ENCODE measurements at regions not wholly inside any gene's neighbourhood (a gene's known extent, or its start where the extent isn't known, plus 50 kb on each side); places are given as distances from the start of the nearest gene placed in this dataset.

DNA sequence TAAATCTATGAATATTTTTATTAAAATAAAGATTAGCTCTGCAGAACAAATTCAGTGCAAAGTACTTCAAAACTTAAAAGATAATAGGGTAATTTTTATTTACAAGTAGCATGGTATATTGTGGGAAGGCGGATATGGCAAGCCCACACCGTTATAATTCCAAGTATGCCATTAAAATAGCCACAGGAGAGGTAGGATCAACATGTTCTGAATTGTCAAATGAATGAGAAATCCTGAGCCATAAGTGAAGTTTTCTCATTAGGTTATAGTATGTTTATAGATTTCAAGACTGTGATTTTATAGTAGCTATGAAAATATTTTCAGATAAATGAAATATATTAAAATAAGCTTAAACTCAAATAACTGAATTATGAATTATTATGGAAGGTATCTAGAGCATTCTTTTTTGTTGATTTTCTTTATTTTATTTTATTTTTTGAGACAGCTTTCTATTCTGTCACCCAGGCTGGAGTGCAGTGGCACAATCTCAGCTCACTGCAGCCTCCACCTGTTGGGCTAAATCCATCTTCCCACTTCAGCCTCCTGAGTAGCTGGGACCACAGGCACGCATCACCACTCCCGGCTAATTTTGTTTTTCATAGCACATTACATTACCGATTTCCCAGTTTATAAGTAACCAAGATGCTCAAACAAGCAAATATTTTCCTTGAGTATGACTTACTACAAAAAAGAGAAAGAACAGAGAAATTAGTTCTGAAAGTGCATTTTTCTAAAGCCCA lies 956.6 kb downstream of the GATA3 start:
- H3K36me3 ChIP-seq (ENCODE audit: insufficient read depth, insufficient read length, low read length): no peaks in the 10 kb centered on the region
- TF ChIP-seq YY1 (IDR thresholded peaks at IDR 0.05; ENCODE audit: insufficient read depth, insufficient read length) (no peak), SUZ12 (IDR thresholded peaks at IDR 0.05; ENCODE audit: extremely low read depth, insufficient read depth, insufficient read length) (no peak), ZNF274 (IDR thresholded peaks at IDR 0.05; ENCODE audit: low read depth, low read length) (no peak)
- no peaks in the 10 kb centered on the region for H3K4me1 ChIP-seq (ENCODE audit: insufficient read depth, insufficient read length)
- H3K9me3 ChIP-seq (ENCODE audit: insufficient read depth, low read length): no peaks in the 10 kb centered on the region
- H3K27me3 ChIP-seq (ENCODE audit: insufficient read depth, insufficient read length): no peaks in the 10 kb centered on the region
- no peak overlapping the region for H3K9ac ChIP-seq (ENCODE audit: insufficient read length, low read depth)
- DNase-seq (ENCODE audit: low read depth, low spot score): no peak
- H3K4me3 ChIP-seq (ENCODE audit: insufficient read length, low read depth): no peak overlapping the region

DNA sequence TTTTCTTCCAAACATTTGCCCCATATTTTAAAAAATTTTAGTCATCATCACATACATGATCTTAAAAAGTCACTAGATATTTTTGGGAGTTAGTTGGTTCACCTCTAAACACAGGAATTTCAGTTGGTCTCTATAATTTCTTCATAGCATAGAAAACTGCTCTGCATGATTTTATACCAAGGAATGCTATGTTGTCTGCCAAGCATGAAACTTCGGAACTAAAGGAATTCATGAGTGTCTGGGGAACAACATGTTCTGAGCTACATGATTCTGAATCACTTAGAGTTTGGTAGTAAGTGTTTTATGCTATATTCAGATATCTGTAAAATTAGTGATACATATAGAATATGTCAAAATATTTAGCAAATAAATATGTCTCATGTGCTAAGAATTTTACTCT lies 957.8 kb downstream of the GATA3 start:
- no peak for DNase-seq (ENCODE audit: low read depth, low spot score)
- H3K9ac ChIP-seq (ENCODE audit: insufficient read length, low read depth): no peak overlapping the region
- no peaks in the 10 kb centered on the region for H3K4me1 ChIP-seq (ENCODE audit: insufficient read depth, insufficient read length)
- no peak overlapping the region for H3K4me3 ChIP-seq (ENCODE audit: insufficient read length, low read depth)
- TF ChIP-seq ZNF274 (IDR thresholded peaks at IDR 0.05; ENCODE audit: low read depth, low read length) (no peak), YY1 (IDR thresholded peaks at IDR 0.05; ENCODE audit: insufficient read depth, insufficient read length) (no peak), SUZ12 (IDR thresholded peaks at IDR 0.05; ENCODE audit: extremely low read depth, insufficient read depth, insufficient read length) (no peak)
- H3K27me3 ChIP-seq (ENCODE audit: insufficient read depth, insufficient read length): no peaks in the 10 kb centered on the region
- H3K9me3 ChIP-seq (ENCODE audit: insufficient read depth, low read length): no peaks in the 10 kb centered on the region
- H3K36me3 ChIP-seq (ENCODE audit: insufficient read depth, insufficient read length, low read length): no peaks in the 10 kb centered on the region

GRCh38 chr10:9015005-9015404 lies 960.5 kb downstream of the GATA3 start:
- no peaks in the 10 kb centered on the region for H3K27me3 ChIP-seq (ENCODE audit: insufficient read depth, insufficient read length)
- no peaks in the 10 kb centered on the region for H3K9me3 ChIP-seq (ENCODE audit: insufficient read depth, low read length)
- TF ChIP-seq ZNF274 (IDR thresholded peaks at IDR 0.05; ENCODE audit: low read depth, low read length) (no peak), YY1 (IDR thresholded peaks at IDR 0.05; ENCODE audit: insufficient read depth, insufficient read length) (no peak), SUZ12 (IDR thresholded peaks at IDR 0.05; ENCODE audit: extremely low read depth, insufficient read depth, insufficient read length) (no peak)
- no peak for DNase-seq (ENCODE audit: low read depth, low spot score)
- H3K36me3 ChIP-seq (ENCODE audit: insufficient read depth, insufficient read length, low read length): no peaks in the 10 kb centered on the region
- no peak overlapping the region for H3K4me3 ChIP-seq (ENCODE audit: insufficient read length, low read depth)
- no peaks in the 10 kb centered on the region for H3K4me1 ChIP-seq (ENCODE audit: insufficient read depth, insufficient read length)
- no peak overlapping the region for H3K9ac ChIP-seq (ENCODE audit: insufficient read length, low read depth)

- no peaks in the 10 kb centered on the region for H3K9me3 ChIP-seq (ENCODE audit: insufficient read depth, low read length)
- no peaks in the 10 kb centered on the region for H3K36me3 ChIP-seq (ENCODE audit: insufficient read depth, insufficient read length, low read length)
- TF ChIP-seq SUZ12 (IDR thresholded peaks at IDR 0.05; ENCODE audit: extremely low read depth, insufficient read depth, insufficient read length): no peak
- no peak for TF ChIP-seq YY1 (IDR thresholded peaks at IDR 0.05; ENCODE audit: insufficient read depth, insufficient read length)
- no peak for TF ChIP-seq ZNF274 (IDR thresholded peaks at IDR 0.05; ENCODE audit: low read depth, low read length)
- DNase-seq (ENCODE audit: low read depth, low spot score): no peak
- H3K9ac ChIP-seq (ENCODE audit: insufficient read length, low read depth): no peak overlapping the region
- no peaks in the 10 kb centered on the region for H3K4me1 ChIP-seq (ENCODE audit: insufficient read depth, insufficient read length)
- H3K4me3 ChIP-seq (ENCODE audit: insufficient read length, low read depth): no peak overlapping the region
- H3K27me3 ChIP-seq (ENCODE audit: insufficient read depth, insufficient read length): no peaks in the 10 kb centered on the region
Measured at GRCh38 chr10:9015447-9015846, 961.0 kb downstream of the GATA3 start.

GRCh38 chr10:9016930-9017329 lies 962.4 kb downstream of the GATA3 start:
- Histone ChIP-seq H3K9ac (ENCODE audit: insufficient read length, low read depth) (no peak overlapping the region), H3K4me3 (ENCODE audit: insufficient read length, low read depth) (no peak overlapping the region)
- no peak for TF ChIP-seq SUZ12 (IDR thresholded peaks at IDR 0.05; ENCODE audit: extremely low read depth, insufficient read depth, insufficient read length)
- TF ChIP-seq YY1 (IDR thresholded peaks at IDR 0.05; ENCODE audit: insufficient read depth, insufficient read length): no peak
- TF ChIP-seq ZNF274 (IDR thresholded peaks at IDR 0.05; ENCODE audit: low read depth, low read length): no peak

GRCh38 chr10:9018195-9019173 lies 964.0 kb downstream of the GATA3 start:
- no peaks in the 10 kb centered on the region for H3K36me3 ChIP-seq (ENCODE audit: insufficient read depth, insufficient read length, low read length)
- DNase-seq (ENCODE audit: low read depth, low spot score): no peak
- no peak for TF ChIP-seq YY1 (IDR thresholded peaks at IDR 0.05; ENCODE audit: insufficient read depth, insufficient read length)
- no peak for TF ChIP-seq SUZ12 (IDR thresholded peaks at IDR 0.05; ENCODE audit: extremely low read depth, insufficient read depth, insufficient read length)
- no peak for TF ChIP-seq ZNF274 (IDR thresholded peaks at IDR 0.05; ENCODE audit: low read depth, low read length)
- no peak overlapping the region for H3K4me3 ChIP-seq (ENCODE audit: insufficient read length, low read depth)
- H3K9ac ChIP-seq (ENCODE audit: insufficient read length, low read depth): no peak overlapping the region
- no peaks in the 10 kb centered on the region for H3K27me3 ChIP-seq (ENCODE audit: insufficient read depth, insufficient read length)
- H3K9me3 ChIP-seq (ENCODE audit: insufficient read depth, low read length): no peaks in the 10 kb centered on the region
- no peaks in the 10 kb centered on the region for H3K4me1 ChIP-seq (ENCODE audit: insufficient read depth, insufficient read length)

More at GRCh38 chr10:9016930-9017329, 962.4 kb downstream of the GATA3 start:
- no peaks in the 10 kb centered on the region for H3K36me3 ChIP-seq (ENCODE audit: insufficient read depth, insufficient read length, low read length)
- H3K4me1 ChIP-seq (ENCODE audit: insufficient read depth, insufficient read length): no peaks in the 10 kb centered on the region
- H3K27me3 ChIP-seq (ENCODE audit: insufficient read depth, insufficient read length): no peaks in the 10 kb centered on the region
- H3K9me3 ChIP-seq (ENCODE audit: insufficient read depth, low read length): no peaks in the 10 kb centered on the region
- no peak for DNase-seq (ENCODE audit: low read depth, low spot score)

GRCh38 chr10:9023206-9023605 lies 968.7 kb downstream of the GATA3 start:
- Histone ChIP-seq H3K9me3 (ENCODE audit: insufficient read depth, low read length) (no peaks in the 10 kb centered on the region), H3K4me3 (ENCODE audit: insufficient read length, low read depth) (no peak overlapping the region), H3K27me3 (ENCODE audit: insufficient read depth, insufficient read length) (no peaks in the 10 kb centered on the region), H3K9ac (ENCODE audit: insufficient read length, low read depth) (no peak overlapping the region), H3K36me3 (ENCODE audit: insufficient read depth, insufficient read length, low read length) (no peaks in the 10 kb centered on the region), H3K4me1 (ENCODE audit: insufficient read depth, insufficient read length) (no peaks in the 10 kb centered on the region)
- TF ChIP-seq SUZ12 (IDR thresholded peaks at IDR 0.05; ENCODE audit: extremely low read depth, insufficient read depth, insufficient read length): no peak
- no peak for TF ChIP-seq ZNF274 (IDR thresholded peaks at IDR 0.05; ENCODE audit: low read depth, low read length)
- TF ChIP-seq YY1 (IDR thresholded peaks at IDR 0.05; ENCODE audit: insufficient read depth, insufficient read length): no peak
- no peak for DNase-seq (ENCODE audit: low read depth, low spot score)
